NCI-H1092 treated with DMSO at 0.1 percent for 48 hours (cell line): ENCODE measurements at regions not wholly inside any gene's neighbourhood (a gene's known extent, or its start where the extent isn't known, plus 50 kb on each side); places are given as distances from the start of the nearest gene placed in this dataset.

ENCODE experiments used
- DNase-seq: peaks from one replicate; lab custom pipeline; 2025; lab: John Stamatoyannopoulos, UW

- no peak for DNase-seq
Observed at GRCh38 chr14:98288825-98289224, 983.2 kb downstream of the BCL11B start.

- DNase-seq: no peak
Observed at GRCh38 chr14:98290596-98290995, 981.4 kb downstream of the BCL11B start.

- DNase-seq: no peak
Observed at GRCh38 chr14:98292191-98292590, 979.8 kb downstream of the BCL11B start.

- DNase-seq: no peak
Observed at GRCh38 chr14:98293576-98293975, 978.4 kb downstream of the BCL11B start.

GRCh38 chr14:98296895-98297294 lies 975.1 kb downstream of the BCL11B start:
- DNase-seq: no peak

DNA sequence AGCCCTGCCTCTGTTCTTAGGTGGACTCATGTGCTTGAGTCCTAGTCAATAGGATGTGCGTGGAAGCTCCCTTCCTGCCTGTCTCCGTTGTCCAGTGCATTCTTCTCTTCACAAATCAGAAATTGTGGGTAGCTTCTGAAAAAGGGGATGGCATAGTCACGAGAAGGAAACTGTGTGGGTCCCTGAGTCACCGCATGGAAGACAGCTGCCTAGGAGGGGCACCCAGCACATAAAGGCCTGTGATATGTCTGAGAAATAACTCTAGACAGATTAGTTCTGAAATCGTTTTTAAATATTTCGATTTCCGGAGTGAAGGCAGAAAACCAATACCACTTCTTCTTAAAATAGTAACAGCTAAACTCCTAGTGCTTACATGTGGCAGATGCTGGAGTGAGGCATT lies 974.4 kb downstream of the BCL11B start:
- DNase-seq: no peak

DNA sequence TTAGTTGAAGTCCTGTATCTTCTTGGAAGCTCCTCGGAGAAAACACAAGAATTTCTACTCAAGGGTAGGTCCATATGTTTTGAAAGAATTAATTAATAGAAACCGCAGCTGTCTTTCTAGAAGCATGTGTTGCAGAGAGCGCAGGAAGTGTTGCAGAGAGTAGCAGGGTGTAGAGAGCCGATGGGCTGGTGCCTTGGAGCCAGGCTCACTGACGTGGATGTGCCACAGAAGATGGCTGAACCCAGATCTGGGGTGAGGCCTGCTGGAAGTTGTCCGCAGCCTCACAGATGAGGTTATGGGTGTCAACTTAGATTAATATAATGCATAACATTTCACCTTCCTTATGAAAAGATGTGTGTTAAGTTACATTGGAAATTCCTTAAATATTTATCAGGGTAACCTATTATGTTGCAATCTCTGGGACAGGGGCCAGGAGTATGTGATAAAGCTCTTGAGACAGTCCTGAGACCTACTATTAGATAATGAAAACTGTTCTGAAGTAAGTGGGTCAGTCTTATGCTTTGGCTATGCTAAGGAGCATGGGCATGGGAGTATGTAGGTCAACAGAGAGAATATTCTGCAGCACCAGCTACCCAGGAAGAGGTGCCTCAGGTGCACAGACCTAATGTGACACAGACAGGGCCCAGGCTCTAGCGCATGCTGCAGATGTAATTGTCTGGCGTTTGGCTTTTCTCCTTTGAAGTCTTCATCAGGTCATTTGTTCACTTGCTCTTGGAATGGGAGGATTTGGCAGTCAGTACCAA lies 973.3 kb downstream of the BCL11B start:
- DNase-seq: no peak

DNA sequence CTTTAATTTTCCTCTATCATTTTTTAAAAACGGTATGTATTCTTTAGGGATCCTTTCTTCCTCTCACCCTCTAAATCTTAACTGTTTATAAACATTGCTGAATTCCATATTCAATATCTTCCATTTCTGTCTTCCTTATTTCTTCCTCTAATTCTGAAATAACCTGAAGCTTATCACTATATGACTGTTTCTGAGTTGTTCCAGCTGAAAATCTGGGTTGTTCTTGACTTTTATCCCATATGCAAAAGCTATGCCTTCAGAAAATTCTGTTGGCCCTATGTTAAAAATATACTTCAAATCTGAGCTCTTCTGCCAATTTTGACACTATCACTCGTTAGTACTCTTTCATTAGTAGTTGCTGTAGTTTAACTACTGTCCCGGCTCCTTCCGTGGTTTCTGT lies 970.3 kb downstream of the BCL11B start:
- no peak for DNase-seq

DNA sequence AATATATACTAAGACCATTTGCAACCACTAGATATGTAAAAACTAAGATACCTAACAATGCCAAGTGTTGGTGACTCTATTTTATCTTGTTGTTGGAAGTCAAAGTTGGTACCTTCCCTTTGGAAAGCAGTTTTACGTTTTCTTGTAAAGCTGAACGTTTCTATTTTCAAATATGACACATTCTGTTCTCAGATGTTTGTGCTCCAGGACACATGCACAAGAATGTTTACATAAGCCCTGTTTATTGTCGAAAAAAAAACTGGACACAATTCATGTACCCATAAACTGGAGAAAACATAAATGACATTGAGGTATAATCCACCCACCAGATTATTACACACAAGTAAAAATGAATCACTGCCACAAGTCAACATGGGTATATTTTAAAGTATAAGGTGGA lies 967.4 kb downstream of the BCL11B start:
- no peak for DNase-seq

DNA sequence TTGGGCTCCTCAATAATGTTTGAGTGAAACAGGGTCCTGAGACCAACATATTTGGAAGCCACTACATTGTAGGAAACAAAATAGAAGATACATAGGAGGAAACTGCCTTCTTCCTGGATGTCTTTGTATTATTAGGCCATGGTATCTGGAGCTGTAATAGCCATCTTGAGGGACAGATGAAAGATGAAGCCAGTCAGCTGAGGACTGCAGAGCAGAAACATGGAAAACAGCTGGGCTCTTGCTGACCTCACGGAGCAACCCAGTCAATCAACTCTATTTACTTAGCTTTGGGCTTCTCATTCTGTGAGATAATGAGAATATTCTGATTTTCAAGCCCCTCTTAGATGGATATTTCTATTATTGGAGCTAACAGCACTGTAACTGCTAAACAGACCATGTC lies 962.4 kb downstream of the BCL11B start:
- DNase-seq: no peak

DNA sequence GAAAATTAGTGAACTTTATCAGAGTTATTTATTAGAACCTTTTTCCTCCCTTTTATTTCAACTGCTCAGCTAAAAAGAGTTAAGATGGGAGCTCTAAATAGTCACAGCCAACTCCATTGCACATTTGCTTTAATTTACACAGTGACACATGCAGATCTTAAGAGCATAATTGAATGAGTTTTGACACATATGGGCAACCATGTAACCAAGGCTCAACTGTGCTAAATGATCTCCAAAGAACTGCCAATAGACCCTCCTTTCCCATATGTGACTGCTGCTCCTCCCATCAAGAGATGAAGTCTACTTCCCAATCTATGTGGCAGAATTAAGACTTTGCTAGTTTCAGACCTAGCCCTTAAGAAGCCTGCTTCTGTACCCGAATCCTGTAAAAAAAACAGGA lies 960.0 kb downstream of the BCL11B start:
- no peak for DNase-seq

DNA sequence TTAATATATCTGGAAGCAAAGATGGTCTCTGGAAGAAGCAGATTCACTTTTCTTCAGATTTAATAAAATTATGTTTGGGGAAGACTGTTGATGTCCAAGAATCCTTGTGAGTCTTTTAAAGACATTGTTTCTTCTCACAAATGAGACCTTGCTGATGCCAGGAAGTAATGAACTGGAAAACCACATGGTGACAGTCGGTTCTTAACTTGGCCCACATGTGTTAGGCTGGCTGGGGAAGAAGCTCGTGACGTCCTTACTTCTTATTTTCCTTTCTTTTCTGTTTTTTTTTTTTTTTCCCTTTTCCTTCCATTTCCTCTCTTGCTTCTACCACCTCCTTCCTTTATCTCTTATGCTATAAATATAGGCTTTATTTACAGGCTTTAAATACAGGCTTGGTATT lies 950.2 kb downstream of the BCL11B start:
- DNase-seq: no peak

- DNase-seq: no peak
Observed at GRCh38 chr14:98323836-98324235, 948.2 kb downstream of the BCL11B start.

GRCh38 chr14:98325761-98326160 lies 946.2 kb downstream of the BCL11B start:
- DNase-seq: no peak

GRCh38 chr14:98328496-98328895 lies 943.5 kb downstream of the BCL11B start:
- no peak for DNase-seq

GRCh38 chr14:98334186-98334585 lies 937.8 kb downstream of the BCL11B start:
- no peak for DNase-seq

GRCh38 chr14:98341211-98341610 lies 930.8 kb downstream of the BCL11B start:
- DNase-seq: no peak

DNA sequence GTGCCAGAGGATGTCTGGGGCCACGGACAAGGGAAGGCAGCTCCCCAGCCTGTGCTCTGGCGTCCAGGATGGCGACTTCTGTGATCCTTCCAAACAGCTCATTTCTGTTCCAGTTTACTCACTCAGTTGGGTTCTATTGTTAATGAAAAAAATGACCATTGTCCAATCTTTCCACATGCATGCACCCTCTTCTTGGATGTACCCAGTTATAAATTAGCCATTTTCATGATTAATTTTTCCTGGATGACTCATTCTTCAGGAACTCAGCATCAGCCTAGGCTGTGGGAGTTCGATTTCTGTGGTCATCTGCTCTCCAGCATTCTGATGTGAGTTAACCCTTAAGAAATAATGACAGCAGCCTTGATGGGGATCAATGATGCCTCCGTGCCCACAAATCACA lies 926.8 kb downstream of the BCL11B start:
- no peak for DNase-seq

GRCh38 chr14:98347686-98348085 lies 924.3 kb downstream of the BCL11B start:
- DNase-seq: no peak

GRCh38 chr14:98348505-98348904 lies 923.5 kb downstream of the BCL11B start:
- no peak for DNase-seq

GRCh38 chr14:98350213-98350612 lies 921.8 kb downstream of the BCL11B start:
- no peak for DNase-seq

- peak; percentile 38 for DNase-seq
Observed at GRCh38 chr14:98364961-98365360, 907.0 kb downstream of the BCL11B start.

GRCh38 chr14:98366429-98366828 lies 905.6 kb downstream of the BCL11B start:
- no peak for DNase-seq

- no peak for DNase-seq
Observed at GRCh38 chr14:98368221-98368620, 903.8 kb downstream of the BCL11B start.
